ENCODE measurements at regions not wholly inside any gene's neighbourhood (a gene's known extent, or its start where the extent isn't known, plus 50 kb on each side); places are given as distances from the start of the nearest gene placed in this dataset.

DNA sequence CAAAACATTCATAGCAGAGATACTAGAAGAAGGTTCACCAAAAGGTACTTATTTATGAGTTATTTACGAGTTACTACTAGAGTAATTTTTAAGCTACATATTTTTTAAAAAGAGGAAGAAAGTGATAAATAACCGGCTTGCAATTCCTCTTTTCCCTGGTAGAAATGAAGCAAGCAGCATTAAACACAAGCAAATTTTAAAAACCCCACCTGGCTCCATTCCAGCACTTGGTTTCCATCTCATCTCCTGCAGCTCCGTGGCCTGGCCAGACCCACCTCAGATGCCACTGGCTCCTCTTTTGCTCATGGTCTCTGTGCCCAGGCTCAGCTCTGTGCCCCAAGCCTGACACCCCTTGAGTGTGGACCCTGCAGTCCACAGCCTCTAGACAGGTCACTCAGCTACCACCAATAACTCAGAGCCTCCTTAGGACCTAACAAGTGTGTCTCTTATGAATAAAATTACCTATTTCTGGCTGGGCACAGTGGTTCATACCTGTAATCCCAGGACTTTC lies 479.5 kb downstream of the TNS3 start:
- Histone ChIP-seq H3K4me2 (no peak overlapping the region), H3K27me3 (ENCODE audit: insufficient read depth) (no peaks in the 10 kb centered on the region), H3K9me2 (ENCODE audit: insufficient read depth) (no peaks in the 10 kb centered on the region), H3K36me3 (ENCODE audit: insufficient read depth) (no peaks in the 10 kb centered on the region), H2AFZ (no peak overlapping the region), H3K4me1 (ENCODE audit: insufficient read depth) (no peaks in the 10 kb centered on the region), H3F3A (replicated peaks; ENCODE audit: low read depth) (no peaks in the 10 kb centered on the region), H3K79me2 (replicated peaks; ENCODE audit: insufficient read depth) (no peaks in the 10 kb centered on the region), H3K4me3 (no peak overlapping the region), H3K27ac (ENCODE audit: low read depth) (no peak overlapping the region), H4K20me1 (replicated peaks; ENCODE audit: insufficient read depth) (no peaks in the 10 kb centered on the region)
- H3K36me3 Mint-ChIP-seq (ENCODE audit: low read depth) = peaks cover 2% of the 10 kb centered on the region; the same call in 1 of the 3 replicates
- TF ChIP-seq NANOG (IDR thresholded peaks at IDR 0.05; ENCODE audit: borderline replicate concordance) (no peak), EZH2 (IDR thresholded peaks at IDR 0.05; ENCODE audit: low read depth, unreplicated experiment) (no peak), STAT1 (IDR thresholded peaks at IDR 0.05; ENCODE audit: unreplicated experiment) (no peak), JUNB (IDR thresholded peaks at IDR 0.05; ENCODE audit: unreplicated experiment) (no peak), ZNF114 (CRISPR knock-in tag; IDR thresholded peaks at IDR 0.05) (no peak), ZNF331 (CRISPR knock-in tag; IDR thresholded peaks at IDR 0.05; ENCODE audit: low read depth) (no peak), EZH2phosphoT487 (IDR thresholded peaks at IDR 0.05; ENCODE audit: unreplicated experiment) (no peak)
- TF ChIP-seq, protein P1, sequence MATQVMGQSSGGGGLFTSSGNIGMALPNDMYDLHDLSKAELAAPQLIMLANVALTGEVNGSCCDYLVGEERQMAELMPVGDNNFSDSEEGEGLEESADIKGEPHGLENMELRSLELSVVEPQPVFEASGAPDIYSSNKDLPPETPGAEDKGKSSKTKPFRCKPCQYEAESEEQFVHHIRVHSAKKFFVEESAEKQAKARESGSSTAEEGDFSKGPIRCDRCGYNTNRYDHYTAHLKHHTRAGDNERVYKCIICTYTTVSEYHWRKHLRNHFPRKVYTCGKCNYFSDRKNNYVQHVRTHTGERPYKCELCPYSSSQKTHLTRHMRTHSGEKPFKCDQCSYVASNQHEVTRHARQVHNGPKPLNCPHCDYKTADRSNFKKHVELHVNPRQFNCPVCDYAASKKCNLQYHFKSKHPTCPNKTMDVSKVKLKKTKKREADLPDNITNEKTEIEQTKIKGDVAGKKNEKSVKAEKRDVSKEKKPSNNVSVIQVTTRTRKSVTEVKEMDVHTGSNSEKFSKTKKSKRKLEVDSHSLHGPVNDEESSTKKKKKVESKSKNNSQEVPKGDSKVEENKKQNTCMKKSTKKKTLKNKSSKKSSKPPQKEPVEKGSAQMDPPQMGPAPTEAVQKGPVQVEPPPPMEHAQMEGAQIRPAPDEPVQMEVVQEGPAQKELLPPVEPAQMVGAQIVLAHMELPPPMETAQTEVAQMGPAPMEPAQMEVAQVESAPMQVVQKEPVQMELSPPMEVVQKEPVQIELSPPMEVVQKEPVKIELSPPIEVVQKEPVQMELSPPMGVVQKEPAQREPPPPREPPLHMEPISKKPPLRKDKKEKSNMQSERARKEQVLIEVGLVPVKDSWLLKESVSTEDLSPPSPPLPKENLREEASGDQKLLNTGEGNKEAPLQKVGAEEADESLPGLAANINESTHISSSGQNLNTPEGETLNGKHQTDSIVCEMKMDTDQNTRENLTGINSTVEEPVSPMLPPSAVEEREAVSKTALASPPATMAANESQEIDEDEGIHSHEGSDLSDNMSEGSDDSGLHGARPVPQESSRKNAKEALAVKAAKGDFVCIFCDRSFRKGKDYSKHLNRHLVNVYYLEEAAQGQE (IDR thresholded peaks at IDR 0.05; ENCODE audit: unreplicated experiment) = no peak
- TF ChIP-seq, protein P2, sequence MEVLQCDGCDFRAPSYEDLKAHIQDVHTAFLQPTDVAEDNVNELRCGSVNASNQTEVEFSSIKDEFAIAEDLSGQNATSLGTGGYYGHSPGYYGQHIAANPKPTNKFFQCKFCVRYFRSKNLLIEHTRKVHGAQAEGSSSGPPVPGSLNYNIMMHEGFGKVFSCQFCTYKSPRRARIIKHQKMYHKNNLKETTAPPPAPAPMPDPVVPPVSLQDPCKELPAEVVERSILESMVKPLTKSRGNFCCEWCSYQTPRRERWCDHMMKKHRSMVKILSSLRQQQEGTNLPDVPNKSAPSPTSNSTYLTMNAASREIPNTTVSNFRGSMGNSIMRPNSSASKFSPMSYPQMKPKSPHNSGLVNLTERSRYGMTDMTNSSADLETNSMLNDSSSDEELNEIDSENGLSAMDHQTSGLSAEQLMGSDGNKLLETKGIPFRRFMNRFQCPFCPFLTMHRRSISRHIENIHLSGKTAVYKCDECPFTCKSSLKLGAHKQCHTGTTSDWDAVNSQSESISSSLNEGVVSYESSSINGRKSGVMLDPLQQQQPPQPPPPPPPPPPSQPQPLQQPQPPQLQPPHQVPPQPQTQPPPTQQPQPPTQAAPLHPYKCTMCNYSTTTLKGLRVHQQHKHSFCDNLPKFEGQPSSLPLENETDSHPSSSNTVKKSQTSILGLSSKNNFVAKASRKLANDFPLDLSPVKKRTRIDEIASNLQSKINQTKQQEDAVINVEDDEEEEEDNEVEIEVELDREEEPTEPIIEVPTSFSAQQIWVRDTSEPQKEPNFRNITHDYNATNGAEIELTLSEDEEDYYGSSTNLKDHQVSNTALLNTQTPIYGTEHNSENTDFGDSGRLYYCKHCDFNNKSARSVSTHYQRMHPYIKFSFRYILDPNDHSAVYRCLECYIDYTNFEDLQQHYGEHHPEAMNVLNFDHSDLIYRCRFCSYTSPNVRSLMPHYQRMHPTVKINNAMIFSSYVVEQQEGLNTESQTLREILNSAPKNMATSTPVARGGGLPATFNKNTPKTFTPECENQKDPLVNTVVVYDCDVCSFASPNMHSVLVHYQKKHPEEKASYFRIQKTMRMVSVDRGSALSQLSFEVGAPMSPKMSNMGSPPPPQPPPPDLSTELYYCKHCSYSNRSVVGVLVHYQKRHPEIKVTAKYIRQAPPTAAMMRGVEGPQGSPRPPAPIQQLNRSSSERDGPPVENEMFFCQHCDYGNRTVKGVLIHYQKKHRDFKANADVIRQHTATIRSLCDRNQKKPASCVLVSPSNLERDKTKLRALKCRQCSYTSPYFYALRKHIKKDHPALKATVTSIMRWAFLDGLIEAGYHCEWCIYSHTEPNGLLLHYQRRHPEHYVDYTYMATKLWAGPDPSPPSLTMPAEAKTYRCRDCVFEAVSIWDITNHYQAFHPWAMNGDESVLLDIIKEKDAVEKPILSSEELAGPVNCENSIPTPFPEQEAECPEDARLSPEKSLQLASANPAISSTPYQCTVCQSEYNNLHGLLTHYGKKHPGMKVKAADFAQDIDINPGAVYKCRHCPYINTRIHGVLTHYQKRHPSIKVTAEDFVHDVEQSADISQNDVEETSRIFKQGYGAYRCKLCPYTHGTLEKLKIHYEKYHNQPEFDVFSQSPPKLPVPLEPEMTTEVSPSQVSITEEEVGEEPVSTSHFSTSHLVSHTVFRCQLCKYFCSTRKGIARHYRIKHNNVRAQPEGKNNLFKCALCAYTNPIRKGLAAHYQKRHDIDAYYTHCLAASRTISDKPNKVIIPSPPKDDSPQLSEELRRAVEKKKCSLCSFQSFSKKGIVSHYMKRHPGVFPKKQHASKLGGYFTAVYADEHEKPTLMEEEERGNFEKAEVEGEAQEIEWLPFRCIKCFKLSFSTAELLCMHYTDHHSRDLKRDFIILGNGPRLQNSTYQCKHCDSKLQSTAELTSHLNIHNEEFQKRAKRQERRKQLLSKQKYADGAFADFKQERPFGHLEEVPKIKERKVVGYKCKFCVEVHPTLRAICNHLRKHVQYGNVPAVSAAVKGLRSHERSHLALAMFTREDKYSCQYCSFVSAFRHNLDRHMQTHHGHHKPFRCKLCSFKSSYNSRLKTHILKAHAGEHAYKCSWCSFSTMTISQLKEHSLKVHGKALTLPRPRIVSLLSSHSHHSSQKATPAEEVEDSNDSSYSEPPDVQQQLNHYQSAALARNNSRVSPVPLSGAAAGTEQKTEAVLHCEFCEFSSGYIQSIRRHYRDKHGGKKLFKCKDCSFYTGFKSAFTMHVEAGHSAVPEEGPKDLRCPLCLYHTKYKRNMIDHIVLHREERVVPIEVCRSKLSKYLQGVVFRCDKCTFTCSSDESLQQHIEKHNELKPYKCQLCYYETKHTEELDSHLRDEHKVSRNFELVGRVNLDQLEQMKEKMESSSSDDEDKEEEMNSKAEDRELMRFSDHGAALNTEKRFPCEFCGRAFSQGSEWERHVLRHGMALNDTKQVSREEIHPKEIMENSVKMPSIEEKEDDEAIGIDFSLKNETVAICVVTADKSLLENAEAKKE (CRISPR knock-in tag; IDR thresholded peaks at IDR 0.05) = no peak
- H3K4me1 Mint-ChIP-seq = no peaks in the 10 kb centered on the region
- no peak for DNase-seq (ENCODE audit: low spot score)
- no peak overlapping the region for H3K4me3 Mint-ChIP-seq
- H3K27me3 Mint-ChIP-seq (ENCODE audit: insufficient read depth, low read depth, poor library complexity) = peaks cover 7% of the 10 kb centered on the region
- H3K9me3 Mint-ChIP-seq = no peaks in the 10 kb centered on the region; the same call in 2 of the 3 replicates
- H3K27ac Mint-ChIP-seq = no peak overlapping the region
- no peak for ATAC-seq
